HCEC 1CT (cell line): ENCODE measurements at regions not wholly inside any gene's neighbourhood (a gene's known extent, or its start where the extent isn't known, plus 50 kb on each side); places are given as distances from the start of the nearest gene placed in this dataset.
"Not testable (repeated sequence)": the region's sequence is repeated elsewhere in the genome, so short reads cannot be mapped to it uniquely, and the experiment has no call there.

Experiments used
- DNase-seq: peaks from one replicate; pipeline ENCODE4 v3.0.0-alpha.2; 2017

DNA sequence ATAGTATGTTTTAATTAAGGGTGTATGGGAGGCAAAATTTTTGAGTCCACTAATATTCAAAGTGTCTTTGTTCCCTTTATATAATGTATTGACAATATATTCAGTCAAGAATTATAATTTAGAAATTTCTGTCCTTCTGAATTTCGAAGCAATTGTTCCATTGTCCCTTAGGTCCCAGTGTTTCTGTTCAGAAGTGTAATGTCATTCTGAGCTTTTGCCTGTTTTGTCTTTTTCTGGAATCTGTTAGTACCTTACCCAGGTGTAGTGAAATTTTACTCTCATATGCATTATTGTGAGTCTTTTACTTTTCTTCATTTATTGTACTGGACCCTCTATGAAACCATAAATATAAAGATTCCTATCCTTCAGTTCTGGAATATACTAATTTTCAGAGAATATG lies 505.7 kb upstream of the KIF2B start:
- DNase-seq: no peak

DNA sequence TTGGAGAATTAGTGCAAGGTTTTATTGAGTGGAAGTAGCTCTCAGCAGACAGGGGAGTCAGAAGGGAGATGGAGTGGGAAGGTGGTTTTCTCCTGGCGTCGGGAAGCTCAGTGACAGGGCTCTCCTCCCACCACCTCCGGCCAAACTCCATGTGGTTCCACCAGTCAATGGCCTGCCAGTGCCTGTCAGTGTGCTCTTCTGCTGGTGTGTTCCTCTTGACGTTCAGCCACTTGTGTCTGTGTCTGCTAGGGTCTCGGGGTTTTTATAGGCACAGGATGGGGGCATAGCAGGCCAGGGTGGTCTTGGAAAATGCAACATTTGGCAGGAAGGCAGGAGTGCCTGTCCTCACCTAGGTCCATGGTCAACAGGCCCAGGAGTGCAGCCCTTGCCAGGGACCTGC lies 506.7 kb upstream of the KIF2B start:
- DNase-seq: no peak

DNA sequence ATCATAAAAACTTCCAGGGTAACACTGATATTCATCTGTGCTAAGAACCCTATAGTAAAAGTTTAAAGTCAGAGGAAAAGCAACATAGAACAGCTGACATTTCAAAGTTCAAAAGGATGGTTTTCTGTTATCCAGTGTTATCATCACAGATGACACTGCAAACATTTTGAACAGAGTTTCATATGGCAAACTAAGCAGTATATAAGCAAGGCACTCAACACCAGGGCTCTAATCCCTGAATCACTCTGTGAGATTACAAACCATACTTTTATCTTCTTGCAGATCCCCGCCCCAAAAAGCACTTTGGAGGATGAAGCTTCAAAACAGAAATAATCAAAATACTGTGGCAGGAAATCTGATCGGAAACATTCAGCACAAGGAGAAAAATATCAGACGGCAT lies 508.2 kb upstream of the KIF2B start:
- no peak for DNase-seq

DNA sequence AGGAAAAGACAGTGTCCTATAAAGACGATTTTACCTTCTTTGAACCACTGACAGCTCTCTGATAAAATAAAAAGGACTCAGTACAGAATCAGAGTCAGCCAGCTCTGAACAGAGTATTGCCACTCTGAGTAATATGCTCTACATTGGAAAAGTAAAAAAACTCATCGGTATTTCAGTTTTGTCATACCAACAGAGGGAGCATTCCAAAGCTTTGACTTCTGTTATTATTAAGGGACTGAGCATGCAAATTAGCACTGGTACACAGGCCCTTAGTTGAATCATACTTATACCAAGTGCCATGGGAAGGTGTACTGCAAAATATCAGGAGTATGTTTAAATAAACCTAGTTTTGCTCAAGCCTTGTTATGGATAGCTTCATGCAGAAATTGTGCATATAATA lies 509.0 kb upstream of the KIF2B start:
- no peak for DNase-seq

DNA sequence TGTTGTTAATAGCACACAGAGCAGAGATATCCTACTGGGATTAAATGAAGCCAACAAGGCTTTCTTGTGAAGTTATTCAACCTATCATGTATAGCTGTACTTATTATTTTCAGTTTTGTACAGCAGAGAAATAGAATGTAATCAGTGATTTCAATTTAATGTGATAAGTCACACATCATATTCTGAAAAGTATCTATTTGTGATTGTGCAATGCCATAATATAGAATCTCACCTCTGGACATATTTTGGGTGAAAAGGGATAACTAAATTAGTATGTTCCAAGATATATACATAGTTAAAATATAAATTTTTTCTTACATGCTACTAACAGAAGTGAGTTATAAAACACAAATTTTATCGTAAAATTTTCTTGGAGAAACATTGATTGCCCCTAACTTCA lies 544.3 kb upstream of the KIF2B start:
- no peak for DNase-seq

DNA sequence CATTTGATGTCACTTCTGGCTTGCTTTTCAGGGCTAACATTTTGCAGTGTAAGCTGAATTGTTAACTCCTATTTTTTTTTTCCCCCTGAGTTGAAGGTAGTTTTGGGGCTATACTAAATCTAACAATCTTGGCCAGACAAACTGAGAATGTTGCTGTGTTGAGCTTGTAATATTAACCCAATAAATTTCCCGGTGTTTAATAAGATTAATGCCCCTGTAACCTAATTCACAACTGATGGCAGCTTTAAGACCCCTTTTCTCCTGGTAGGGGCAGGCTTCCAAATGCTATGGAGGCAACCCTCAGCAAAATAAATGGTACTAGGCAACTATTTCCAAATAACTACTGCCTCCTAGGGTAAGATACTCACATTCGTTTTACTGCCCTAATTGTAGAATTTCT lies 549.6 kb upstream of the KIF2B start:
- DNase-seq: no peak

DNA sequence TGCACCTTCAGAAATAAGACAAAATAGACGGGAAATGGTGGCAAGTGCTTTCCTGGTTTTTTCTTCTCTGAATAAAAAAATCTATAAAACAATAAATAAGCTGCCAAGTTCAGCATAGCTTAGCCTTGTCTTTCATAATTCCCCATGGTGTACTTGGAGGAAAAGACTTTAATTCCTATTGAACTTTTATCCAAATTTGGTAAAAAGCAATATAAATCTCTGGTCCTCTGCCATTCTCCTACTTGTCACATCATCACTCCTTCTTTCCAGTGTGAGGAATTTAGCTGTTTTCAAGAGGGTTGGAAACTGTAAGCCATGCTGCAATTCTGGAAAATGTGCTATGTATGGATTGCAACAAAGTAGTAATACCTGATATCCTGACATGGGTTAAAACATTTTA lies 551.8 kb upstream of the KIF2B start:
- DNase-seq: no peak

DNA sequence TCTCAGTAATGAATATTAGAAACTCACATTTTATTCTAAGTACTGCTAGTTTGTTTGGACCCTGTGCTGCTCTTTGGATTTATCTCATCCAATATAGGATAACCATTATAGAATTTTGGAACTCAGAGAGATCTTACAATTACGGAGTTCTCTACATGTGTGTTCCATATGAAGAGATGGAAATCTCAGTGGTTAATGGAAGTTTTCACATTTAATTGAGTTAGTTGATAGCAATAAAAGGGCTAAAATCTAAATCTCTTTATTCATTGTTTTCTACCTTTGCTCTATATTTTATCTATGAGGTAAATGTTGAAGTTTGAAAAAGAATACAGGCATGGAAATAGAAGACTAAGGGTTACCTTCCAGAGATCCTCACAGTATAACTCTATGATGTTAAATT lies 558.0 kb upstream of the KIF2B start:
- DNase-seq: no peak

DNA sequence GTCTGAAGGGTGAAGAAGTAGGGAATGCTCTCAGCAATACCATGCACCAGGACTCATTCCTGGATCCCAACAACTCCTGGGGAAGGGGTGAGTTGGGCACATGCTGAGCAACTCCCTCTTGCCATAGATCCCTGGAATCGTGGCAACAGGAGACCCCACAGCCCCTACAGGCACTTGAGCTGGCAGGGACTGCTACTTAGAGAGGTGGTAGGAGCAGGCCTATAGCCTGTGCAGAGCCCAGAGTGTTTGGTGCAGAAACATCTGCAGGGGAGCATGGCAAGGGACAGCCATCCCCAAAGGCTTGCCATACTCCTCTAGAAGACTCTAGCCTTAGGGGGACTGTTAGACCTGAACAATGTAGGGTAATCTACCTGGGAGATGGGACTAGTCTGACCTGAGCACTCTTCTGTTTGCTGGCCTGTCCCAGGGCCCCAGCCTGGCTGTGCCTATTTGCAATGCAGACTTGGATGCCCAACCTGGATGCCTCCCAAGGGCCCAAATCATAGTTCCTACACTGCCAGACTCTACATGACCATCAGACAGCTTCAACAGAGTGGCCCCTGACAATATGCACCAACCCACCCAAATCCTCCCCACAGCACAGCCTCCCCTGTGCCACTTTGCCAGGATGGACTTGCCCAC lies 568.6 kb upstream of the KIF2B start:
- DNase-seq: no peak

DNA sequence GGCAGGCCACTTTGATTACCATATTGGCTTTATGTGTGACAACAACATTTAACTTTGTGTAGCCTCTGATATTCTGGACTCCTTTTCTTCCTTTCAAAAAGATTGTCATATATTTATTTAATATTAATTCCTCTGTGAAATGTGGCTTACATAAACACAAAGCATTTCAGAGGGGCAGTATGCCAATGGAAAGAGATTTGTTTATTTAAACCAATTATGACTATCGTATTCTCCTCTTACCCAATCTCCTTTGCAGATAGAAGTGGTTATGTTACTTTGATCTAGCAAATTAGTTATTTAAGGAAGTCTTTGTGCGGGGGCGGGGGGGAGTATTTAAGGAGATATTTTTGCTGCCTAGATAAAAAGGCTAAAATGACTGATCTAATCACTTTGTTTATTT lies 573.7 kb upstream of the KIF2B start:
- DNase-seq: no peak

DNA sequence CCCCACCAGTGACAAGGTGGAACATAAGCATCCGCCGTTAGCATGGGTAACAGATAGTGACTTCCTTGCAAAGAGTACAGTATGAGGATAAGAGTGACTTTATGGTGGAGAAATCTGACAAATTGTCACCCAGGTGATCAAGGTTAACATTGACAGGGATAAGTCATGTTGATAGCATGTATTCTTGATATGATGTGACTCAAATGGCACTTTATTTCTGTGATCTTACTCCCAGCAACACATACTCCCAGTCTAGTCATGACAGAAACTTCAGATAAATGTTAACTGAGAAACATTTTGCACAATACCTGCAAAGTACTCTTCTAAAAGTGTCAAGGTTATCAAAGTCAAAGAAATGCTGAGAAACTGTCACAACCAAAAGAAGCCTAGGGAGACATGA lies 588.6 kb upstream of the KIF2B start:
- no peak for DNase-seq

DNA sequence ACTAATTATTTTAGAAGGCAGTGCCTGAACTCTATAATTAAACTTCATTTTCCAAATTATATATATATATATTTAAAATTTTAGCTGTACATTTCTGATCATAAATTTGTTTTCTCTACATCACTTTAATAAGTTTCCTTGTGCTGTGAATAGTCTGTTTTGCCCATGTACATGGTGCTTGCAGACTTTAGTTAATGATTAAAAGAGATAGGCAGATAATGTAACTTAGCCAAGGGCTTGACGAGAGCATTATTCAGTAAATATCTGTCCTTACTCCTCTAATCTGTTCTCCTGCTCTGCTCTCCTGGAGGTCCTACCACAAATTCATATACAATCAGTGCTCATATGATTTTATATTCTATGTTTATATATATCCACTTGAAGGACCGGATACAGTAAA lies 595.2 kb upstream of the KIF2B start:
- DNase-seq: no peak

DNA sequence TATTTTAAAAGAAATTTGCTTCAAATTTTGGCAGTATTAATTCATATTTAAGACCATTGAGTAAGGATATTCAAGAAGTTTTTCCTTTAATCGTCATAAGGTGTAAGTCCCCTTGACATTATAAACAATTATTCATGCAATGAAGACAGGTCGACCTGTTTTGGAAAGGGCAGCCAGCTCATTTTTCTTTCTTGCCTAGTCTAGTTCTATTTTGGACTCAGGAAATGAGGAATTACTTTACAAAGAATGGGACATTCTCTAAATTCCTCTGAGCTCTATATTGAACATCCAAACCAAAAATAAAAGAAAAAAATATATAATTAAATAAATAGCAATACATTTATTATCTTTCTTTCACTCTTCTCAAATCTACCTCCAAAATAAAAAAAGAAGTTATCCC lies 595.6 kb upstream of the KIF2B start:
- DNase-seq: no peak

DNA sequence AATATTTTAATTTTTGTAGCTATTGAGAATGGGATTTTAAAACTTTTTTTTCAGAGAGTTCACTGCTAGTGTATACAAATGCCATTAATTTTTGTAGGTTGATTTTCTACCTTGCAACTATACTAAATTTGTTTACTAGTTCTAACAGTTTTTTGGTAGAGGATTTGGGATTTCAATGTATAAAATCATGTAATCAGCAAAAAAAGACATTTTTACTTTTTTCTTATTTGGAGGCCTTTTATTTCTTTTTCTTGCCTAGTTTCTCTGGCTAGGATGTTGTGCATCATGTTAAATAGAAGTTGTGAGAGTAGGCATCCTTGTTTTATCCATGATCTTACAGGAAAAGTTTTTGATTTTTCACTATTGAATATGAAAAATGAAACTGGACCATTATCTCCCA lies 602.9 kb upstream of the KIF2B start:
- DNase-seq: no peak

DNA sequence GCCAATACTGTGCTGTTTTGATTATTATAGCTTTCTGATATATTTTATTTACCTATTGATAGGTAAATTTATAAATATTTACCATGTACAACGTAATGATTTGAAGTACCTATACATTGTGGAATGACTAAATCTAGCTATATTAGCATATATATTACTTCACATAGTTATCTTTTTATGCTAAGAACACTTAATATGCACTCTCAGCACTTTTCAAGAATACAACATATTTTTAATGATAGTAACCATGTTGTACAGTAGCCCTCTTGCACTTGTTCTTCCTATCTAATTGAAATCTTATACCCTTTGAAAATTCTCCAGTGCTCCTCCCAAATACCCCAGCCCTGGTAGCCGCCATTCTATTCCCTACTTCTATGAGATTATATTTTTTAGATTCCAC lies 604.0 kb upstream of the KIF2B start:
- no peak for DNase-seq

DNA sequence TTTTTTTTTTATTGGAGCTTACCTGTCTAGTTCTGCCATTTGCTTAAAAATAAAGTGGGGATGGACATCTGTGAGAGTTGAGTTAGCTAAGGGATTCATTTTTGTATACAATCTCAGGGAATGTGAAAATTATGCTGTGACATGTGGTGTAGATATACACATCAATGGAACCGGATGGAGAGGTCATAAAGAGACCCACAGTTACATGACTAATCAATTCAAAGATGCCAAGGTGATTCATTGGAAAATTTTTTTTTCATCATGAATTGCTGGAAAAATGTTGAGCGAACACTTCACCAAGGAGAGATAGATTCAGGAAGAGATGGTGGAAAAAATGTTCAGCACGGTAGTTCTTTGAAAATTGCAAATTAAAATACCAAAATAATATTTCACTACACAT lies 605.4 kb upstream of the KIF2B start:
- DNase-seq: no peak

DNA sequence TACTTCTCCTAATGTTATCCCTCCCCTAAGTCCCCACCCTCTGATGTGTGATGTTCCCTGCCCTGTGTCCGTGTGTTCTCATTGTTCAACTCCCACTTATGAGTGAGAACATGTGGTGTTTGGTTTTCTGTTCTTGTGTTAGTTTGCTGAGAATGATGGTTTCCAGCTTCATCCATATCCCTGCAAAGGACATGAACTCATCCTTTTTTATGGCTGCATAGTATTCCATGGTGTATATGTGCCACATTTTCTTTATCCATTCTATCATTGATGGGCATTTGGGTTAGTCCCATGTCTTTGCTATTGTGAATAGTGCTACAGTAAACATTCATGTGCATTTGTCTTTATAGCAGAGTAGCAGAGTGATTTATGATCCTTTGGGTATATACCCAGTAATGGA lies 613.8 kb upstream of the KIF2B start:
- not testable (repeated sequence) for DNase-seq

DNA sequence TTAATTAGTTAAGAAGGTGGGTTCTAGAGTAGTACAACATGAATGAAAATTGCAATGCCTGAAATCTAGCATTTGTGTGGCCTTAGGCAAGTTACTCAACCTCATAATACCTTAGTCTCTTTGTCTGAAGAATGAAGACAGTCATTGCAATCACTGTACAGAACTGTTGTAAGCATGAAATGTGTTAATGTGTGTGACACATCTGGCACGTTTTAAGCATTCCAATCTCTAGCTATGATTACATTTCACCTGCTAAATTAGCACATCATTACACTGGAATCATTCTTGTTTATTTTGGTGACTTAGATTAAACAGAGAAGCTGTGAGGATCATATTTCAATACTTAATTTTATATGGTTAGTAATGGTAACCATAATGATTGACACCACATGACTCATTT lies 629.7 kb upstream of the KIF2B start:
- DNase-seq: no peak

DNA sequence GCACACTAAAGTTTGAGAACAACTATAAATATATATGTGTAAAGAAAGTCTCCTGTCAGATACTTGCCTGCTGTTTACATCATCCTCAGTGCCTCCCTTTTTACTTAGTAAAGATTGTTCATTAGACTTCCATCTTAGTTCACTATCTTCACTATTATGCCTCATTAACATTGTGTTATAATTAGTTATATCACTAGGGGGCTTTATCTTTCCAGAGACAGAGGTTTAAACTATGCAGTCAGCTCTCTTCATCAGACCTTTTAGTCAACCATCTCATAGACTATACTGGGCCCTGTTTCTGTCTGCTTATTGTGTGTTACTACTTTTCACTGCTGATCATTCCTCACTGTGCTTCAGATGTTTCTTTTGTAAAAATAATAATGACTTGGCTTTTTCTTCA lies 630.8 kb upstream of the KIF2B start:
- no peak for DNase-seq

DNA sequence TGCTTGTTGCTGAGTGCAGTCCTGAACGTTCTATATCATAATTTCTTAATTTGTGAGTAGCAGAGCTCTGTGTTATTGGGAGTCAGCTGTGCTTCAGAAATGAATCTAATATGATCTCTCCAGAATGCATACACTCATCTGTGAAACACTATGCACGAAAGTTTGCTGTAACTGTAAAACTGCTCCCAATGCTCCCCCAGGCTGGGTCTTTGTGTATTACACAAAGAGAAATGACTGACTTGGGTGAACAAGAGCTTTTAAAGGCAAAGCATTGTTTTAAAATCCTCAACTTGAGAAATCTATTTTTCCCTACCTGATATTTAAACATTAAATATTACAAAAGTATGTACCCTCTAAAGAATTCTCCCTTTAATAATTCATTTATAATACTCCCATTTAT lies 636.7 kb upstream of the KIF2B start:
- DNase-seq: no peak

DNA sequence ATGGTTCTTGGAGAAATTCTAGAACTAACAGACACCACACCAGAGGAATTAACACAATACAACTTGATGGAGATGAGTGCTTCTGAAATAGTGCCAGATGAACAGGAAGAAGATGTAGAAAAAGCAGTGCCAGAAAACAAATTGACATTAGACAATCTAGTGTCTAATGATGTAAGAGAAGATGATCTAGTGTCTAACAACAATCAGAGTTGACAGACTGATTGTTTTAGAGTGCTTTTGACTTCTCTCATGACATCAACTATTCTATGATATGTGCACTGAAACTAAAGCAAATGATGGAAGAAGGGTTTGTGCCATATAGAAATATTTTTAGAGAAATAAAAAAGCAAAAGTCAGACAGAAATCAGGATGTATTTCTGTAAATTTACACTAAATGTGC lies 646.1 kb upstream of the KIF2B start:
- DNase-seq: no peak

DNA sequence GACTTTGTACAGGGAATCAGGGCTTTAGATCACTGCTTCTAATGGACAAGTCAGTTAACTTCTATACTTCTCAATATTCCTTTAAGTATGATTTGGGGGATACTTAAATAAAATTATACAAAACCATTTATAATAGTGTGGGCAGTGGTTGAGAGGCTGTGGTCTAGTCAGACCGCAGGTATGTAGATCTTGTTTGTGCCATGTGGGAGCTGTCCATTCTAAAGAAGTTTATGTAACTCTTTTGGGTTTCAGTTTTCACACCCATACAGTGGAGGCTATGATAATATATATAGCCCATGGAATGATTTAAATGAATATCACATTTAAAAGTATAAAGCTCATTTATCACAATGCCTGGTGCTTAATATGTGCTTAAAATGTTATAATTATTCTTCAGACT lies 654.3 kb upstream of the KIF2B start:
- DNase-seq: no peak

DNA sequence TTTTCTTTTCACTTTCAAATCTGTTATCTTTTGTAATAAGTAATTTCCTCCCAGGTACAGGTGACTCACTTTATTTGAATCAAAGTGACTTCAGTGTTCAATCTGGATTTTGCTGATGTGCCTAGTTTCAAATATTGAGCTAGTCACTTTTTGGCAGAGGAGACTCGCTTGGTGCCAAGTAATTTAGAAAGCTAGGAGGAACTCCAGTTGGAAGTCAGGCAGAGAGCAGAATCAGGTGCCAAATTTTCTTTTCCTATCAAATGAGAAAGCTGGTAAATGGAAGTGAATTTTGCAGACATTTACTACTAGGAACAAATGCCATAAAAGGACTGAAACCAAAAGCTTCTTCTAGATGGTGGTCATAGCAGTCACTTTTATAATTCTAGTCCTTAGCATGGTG lies 656.0 kb upstream of the KIF2B start:
- DNase-seq: no peak

DNA sequence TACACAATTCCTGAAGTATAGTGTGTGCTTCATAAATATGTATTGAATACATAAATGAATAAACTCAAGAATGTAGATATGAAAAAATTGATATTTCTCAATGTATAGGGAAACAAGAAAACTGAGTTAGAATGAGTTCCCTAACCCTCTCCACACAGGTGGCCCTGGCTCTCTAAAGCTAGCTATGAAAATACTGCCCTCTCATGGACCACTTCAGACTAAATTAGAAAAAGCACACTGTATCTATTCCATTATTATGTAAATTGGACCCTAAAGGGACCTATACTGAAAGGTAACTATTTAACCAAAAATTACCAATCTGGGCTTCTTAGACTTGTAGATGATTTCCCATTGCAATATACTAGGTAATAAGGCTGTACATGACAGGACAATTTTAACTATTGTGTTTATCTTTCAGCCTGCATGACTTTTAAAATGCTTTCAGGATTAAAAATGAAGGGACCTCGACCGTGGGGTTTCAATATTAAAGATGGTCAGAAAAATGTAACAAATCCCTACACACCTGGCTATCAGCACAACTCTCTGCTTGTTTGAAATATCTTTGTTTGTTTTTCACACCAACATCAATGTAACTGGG lies 672.5 kb upstream of the KIF2B start:
- DNase-seq: no peak

DNA sequence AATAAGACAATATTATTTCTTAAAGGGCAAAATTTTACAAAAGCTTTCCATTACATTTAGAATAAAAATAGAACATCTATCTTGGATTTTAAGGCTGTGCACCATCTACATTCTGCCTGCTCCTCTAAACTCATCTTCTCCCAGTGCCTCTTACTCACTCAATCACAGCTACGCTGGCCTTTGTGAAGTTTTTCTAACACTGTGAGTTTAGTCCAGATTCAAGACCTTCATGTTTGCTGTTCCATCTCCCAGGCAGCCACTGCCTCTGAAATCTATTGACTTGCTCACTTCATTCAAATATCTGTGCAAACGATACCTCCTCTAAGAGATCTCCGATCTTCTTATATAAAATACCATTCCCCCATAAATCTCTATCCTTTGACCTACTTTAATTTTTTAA lies 673.4 kb upstream of the KIF2B start:
- no peak for DNase-seq

DNA sequence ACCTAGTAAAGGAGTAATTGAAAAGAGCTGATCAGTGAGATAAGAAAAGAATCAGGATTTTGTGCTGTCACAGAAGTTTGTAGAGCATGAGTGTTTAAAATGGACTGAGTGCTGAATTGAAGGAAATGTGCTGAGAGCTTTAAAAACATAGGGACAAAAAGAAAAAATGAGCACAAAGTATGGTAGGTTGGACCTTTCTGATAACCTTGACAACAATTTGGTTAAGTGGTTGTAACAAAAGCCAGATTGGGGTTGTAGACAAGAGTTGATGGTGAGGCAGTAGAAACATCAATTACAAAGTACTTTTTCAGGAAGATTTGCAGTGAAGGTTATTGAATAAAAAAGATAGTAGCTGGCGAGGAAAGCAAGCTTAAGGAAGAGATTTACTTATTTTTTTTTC lies 674.7 kb upstream of the KIF2B start:
- DNase-seq: no peak
